ENCODE measurements at regions not wholly inside any gene's neighbourhood (a gene's known extent, or its start where the extent isn't known, plus 50 kb on each side); places are given as distances from the start of the nearest gene placed in this dataset.

DNA sequence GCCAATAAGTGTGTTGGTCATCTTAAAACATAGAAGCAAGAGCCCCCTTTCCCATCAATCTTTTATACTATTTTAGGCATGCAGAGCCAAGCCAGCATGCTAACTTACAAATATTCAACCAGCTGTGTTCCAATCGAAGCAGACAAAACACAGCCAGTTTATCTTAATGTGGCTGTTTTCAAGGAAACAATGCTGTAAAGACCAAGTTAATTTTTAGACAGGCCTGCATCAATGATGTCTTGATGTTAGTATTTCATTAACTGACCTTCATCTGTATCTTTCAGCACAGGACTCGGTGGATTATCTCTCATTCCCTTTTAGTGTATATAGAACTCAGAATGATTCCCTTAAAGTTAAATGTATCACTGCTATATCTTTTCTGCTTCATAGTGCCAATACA lies 262.0 kb upstream of the ZWINT start:
- TF ChIP-seq CTCF (IDR thresholded peaks at IDR 0.05), result no peak
- TF ChIP-seq POLR2A (IDR thresholded peaks at IDR 0.05), result no peak
